HepG2 (cell line): ENCODE measurements at regions not wholly inside any gene's neighbourhood (a gene's known extent, or its start where the extent isn't known, plus 50 kb on each side); places are given as distances from the start of the nearest gene placed in this dataset.

Source experiments
- ATAC-seq: fragments of 200-7000 bp; cut with Tn5 transposase; 3 replicates; pipeline ENCODE4 v1.9.1; 2020; ENCODE audit warnings: mild to moderate bottlenecking, moderate library complexity
- BruUV-seq: library from RNA; stranded (reverse); fragments of 400-500 nt; replicated peaks from 2 replicates; lab custom pipeline; 2021; lab: Mats Ljungman, UMichigan
- CTCF ChIA-PET: fragments of 300-600 bp; formaldehyde crosslinking; extraction: SDS; loops from one replicate; lab custom pipeline; 2021; ENCODE audit warnings: low total read pairs, inconsistent platforms, low intra/inter-chr PET ratio; lab: Yijun Ruan, JAX
- POLR2A ChIA-PET: fragments of 350-600 bp; sonication (Branson Sonifier 250); formaldehyde crosslinking; loops from one replicate; lab custom pipeline; 2020; ENCODE audit warnings: antibody characterized with exemption, inconsistent platforms; lab: Yijun Ruan, JAX
- DNase-seq: peaks from one replicate; pipeline ENCODE4 v3.0.0-alpha.2; 2015; ENCODE audit warnings: low spot score
- FAIRE-seq: peaks from 3 replicates; lab custom pipeline; 2011; peaks lifted over from hg19 to GRCh38; lab: Jason Lieb, UNC
- H2AFZ ChIP-seq: one replicate; pipeline ENCODE4 v1.6.1; 2011; ENCODE audit warnings: low read length, inconsistent platforms
- H3K27ac ChIP-seq: fragments of 300-600 bp; 3 replicates; pipeline ENCODE4 v1.8.0; 2011; ENCODE audit warnings: mixed run types, mild to moderate bottlenecking, mixed read lengths, low read length, inconsistent platforms; ENCODE audit not compliant: insufficient read depth; ENCODE audit errors: extremely low read length
- H3K27me3 ChIP-seq, 2 experiments: fragments of 200-600 bp in 1 of 2; 2 replicates in 1 of 2; 3 replicates in 1 of 2; pipeline versions ENCODE4 v1.6.0 to v1.8.0; 2011; ENCODE audit warnings: low read length in 2 of 2, mild to moderate bottlenecking in 2 of 2, moderate library complexity in 2 of 2, inconsistent platforms in 1 of 2; ENCODE audit not compliant: insufficient read depth in 2 of 2, control insufficient read depth in 1 of 2
- H3K36me3 ChIP-seq, 2 experiments: fragments of 200-600 bp in 1 of 2; replicated peaks in 1 of 2; 2 replicates in 1 of 2; 3 replicates in 1 of 2; pipeline versions ENCODE4 v1.5.1 to v1.8.0; 2011; ENCODE audit warnings: low read length in 2 of 2, inconsistent platforms in 1 of 2; ENCODE audit not compliant: insufficient read depth in 2 of 2, control insufficient read depth in 1 of 2
- H3K4me1 ChIP-seq: 2 replicates; pipeline ENCODE4 v1.5.1; 2012; ENCODE audit warnings: low read length, inconsistent platforms; ENCODE audit not compliant: insufficient read depth
- H3K4me2 ChIP-seq: 2 replicates; pipeline ENCODE4 v1.6.0; 2011; ENCODE audit warnings: low read depth, low read length, inconsistent platforms
- H3K4me3 ChIP-seq, 3 experiments: fragments of 200-600 bp in 1 of 3; sonication (generic), shearing (Covaris generic) in 1 of 3; replicated peaks in 1 of 3; 2 replicates each; pipeline ENCODE4 v1.5.1; 2011 to 2016; ENCODE audit warnings: low read length in 3 of 3, inconsistent platforms in 2 of 3, low read depth in 2 of 3, mild to moderate bottlenecking in 2 of 3, control low read depth in 1 of 3, mixed read lengths in 1 of 3; ENCODE audit not compliant: insufficient read depth in 1 of 3
- H3K79me2 ChIP-seq: one replicate; pipeline ENCODE4 v1.6.1; 2011; ENCODE audit warnings: low read length, inconsistent platforms; ENCODE audit not compliant: insufficient read depth
- H3K9ac ChIP-seq: 2 replicates; pipeline ENCODE4 v1.6.0; 2011; ENCODE audit warnings: mild to moderate bottlenecking, low read depth, low read length, inconsistent platforms; ENCODE audit not compliant: insufficient read depth
- H3K9me3 ChIP-seq: 2 replicates; pipeline ENCODE4 v1.5.1; 2012; ENCODE audit warnings: mild to moderate bottlenecking, low read length
- H4K20me1 ChIP-seq: 2 replicates; pipeline ENCODE4 v1.6.0; 2011; ENCODE audit warnings: inconsistent platforms, mild to moderate bottlenecking, low read length, moderate library complexity; ENCODE audit not compliant: insufficient read depth
- AHDC1 ChIP-seq: sonication (generic); formaldehyde crosslinking; IDR thresholded peaks from 2 replicates; pipeline ENCODE4 v1.5.1; 2020; ENCODE audit warnings: mild to moderate bottlenecking, missing genetic modification reagents, borderline replicate concordance
- EEA1 ChIP-seq: sonication (generic); formaldehyde crosslinking; IDR thresholded peaks from 2 replicates; pipeline ENCODE4 v1.5.1; 2020; ENCODE audit warnings: mild to moderate bottlenecking, missing genetic modification reagents, borderline replicate concordance
- EP300 ChIP-seq, 3 experiments: sonication (generic) in 1 of 3; formaldehyde crosslinking in 1 of 3; IDR thresholded peaks; 2 replicates each; pipeline versions ENCODE4 v1.5.1 to v1.6.1; 2011 to 2020; ENCODE audit warnings: low read depth in 2 of 3, low read length in 2 of 3, borderline replicate concordance in 1 of 3, improper control_type of control experiment in 1 of 3, mild to moderate bottlenecking in 1 of 3, missing genetic modification reagents in 1 of 3, moderate library complexity in 1 of 3
- GLMP ChIP-seq: sonication (generic); formaldehyde crosslinking; IDR thresholded peaks from 2 replicates; pipeline ENCODE4 v1.9.0; 2021; ENCODE audit warnings: missing genetic modification reagents, mild to moderate bottlenecking, borderline replicate concordance
- MEF2D ChIP-seq: sonication (generic); formaldehyde crosslinking; IDR thresholded peaks from 2 replicates; pipeline ENCODE4 v1.5.1; 2020; ENCODE audit warnings: mild to moderate bottlenecking, missing genetic modification reagents
- MEIS1 ChIP-seq: sonication (generic); formaldehyde crosslinking; IDR thresholded peaks from 2 replicates; pipeline ENCODE4 v1.9.0; 2021; ENCODE audit warnings: mild to moderate bottlenecking, missing genetic modification reagents, moderate library complexity, borderline replicate concordance
- PPARG ChIP-seq: conservative IDR thresholded peaks from 2 replicates; pipeline ENCODE4 v1.6.1; 2016; ENCODE audit warnings: missing biosample characterization, missing genetic modification reagents
- ZNF275 ChIP-seq: sonication (generic); formaldehyde crosslinking; IDR thresholded peaks from 2 replicates; pipeline ENCODE4 v1.8.0; 2022; ENCODE audit warnings: missing genetic modification reagents, mild to moderate bottlenecking, inconsistent platforms, borderline replicate concordance
- ZSCAN29 ChIP-seq: sonication (generic); formaldehyde crosslinking; conservative IDR thresholded peaks from 2 replicates; pipeline ENCODE4 v1.4.0; 2020; ENCODE audit warnings: mild to moderate bottlenecking, missing genetic modification reagents
- WGBS: methylation state at CpG from one replicate; pipeline ENCODE4 v1.1.6; 2017; ENCODE audit warnings: low lambda C conversion rate; 5-methylcytosine and 5-hydroxymethylcytosine counted together
- in situ Hi-C: cut with HindIII; loops from 2 replicates; pipeline ENCODE4 v1.10.0; 2017; ENCODE audit warnings: low pct_unique_long_range_greater_than_20kb; ENCODE audit not compliant: extremely low pct_ligation_motif_present
- intact Hi-C: fragments of 100-400 bp; cut with micrococcal nuclease; formaldehyde crosslinking; loops from one replicate; pipeline ENCODE4 v1.10.0; 2022; ENCODE audit not compliant: unreplicated experiment
- TF ChIP-seq, protein P1 (sequence below): sonication (generic); formaldehyde crosslinking; IDR thresholded peaks from 2 replicates; pipeline ENCODE4 v1.5.0; 2020; ENCODE audit warnings: mild to moderate bottlenecking, low read depth, missing genetic modification reagents, borderline replicate concordance
- TF ChIP-seq, protein P2 (sequence below): sonication (generic); formaldehyde crosslinking; IDR thresholded peaks from 2 replicates; pipeline ENCODE4 v1.9.0; 2022; ENCODE audit warnings: low read depth, missing genetic modification reagents

DNA sequence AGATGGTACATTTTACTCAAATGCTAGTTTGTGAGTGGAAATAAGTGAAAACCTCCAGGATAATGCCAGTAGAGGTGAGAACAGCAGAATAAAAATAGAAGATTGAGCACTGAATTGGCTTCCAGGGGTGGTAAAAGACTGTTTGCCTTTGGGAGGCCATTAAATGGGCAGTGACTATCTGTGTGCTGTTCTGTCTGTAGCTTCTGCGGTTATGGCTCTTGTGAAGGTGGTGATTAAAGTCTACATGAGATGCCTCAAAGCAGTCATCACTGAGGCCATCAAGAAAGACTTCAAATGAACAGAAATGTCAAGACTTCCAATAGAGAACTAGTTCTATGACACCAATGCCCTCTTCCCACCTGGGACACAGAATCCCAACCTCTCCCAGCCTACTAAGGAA lies 108.8 kb downstream of the EFHB start (continued):
- TF ChIP-seq ZNF275 (CRISPR knock-in tag) (no peak), GLMP (CRISPR knock-in tag) (no peak)

DNA sequence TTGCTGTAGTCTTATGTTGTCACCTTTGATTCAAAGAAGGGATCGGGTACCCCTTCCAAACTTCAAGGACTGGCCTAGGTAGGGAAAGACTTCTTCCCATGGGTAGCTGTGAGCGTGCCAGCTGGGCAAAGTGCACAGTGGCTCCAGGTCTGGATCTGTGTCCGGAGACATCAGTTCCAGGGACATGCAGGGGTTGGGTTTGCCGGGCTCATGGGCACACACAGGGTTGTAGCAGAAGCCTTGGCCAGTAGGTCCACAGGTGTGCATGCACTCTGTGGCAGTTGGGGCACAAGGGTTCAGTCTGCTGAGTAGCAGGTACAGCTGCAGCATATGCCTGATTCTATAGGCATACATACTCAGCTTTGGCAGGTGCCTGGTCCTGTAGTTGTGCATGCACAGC lies 111.2 kb downstream of the EFHB start:
- no peaks in the 10 kb centered on the region for H3K79me2 ChIP-seq
- H3K27me3 ChIP-seq, result no peaks in the 10 kb centered on the region
- in situ Hi-C loops (no loop called here), intact Hi-C loops (no loop called here)
- H3K9me3 ChIP-seq, result peaks cover 11% of the 10 kb centered on the region; the same call in 1 of the 2 replicates
- no peaks in the 10 kb centered on the region for H3K36me3 ChIP-seq
- DNase-seq, result no peak
- no peak overlapping the region for H3K9ac ChIP-seq
- POLR2A ChIA-PET, result no interaction called here
- no peaks in the 10 kb centered on the region for H4K20me1 ChIP-seq
- CTCF ChIA-PET, result no interaction called here
- no peak overlapping the region for H2AFZ ChIP-seq
- no peaks in the 10 kb centered on the region for H3K4me1 ChIP-seq
- BruUV-seq, result no TSS peak
- H3K4me3 ChIP-seq, result no peak overlapping the region
- no peak for FAIRE-seq
- no peak overlapping the region for H3K4me2 ChIP-seq
- H3K27ac ChIP-seq, result no peak overlapping the region
- 4% methylated on average over 4 of the region's 4 CpGs for WGBS
- no peak for ATAC-seq
- TF ChIP-seq EEA1 (no peak), MEF2D (CRISPR knock-in tag) (no peak), PPARG (CRISPR knock-in tag) (no peak), EP300 (IDR thresholded peaks at IDR 0.05; ENCODE audit: low read depth in 2 of 2, low read length in 2 of 2) (no peak), EP300 (CRISPR knock-in tag; IDR thresholded peaks at IDR 0.05; ENCODE audit: borderline replicate concordance) (no peak), MEIS1 (no peak), AHDC1 (no peak), ZSCAN29 (CRISPR knock-in tag) (no peak)
- TF ChIP-seq, protein P1, sequence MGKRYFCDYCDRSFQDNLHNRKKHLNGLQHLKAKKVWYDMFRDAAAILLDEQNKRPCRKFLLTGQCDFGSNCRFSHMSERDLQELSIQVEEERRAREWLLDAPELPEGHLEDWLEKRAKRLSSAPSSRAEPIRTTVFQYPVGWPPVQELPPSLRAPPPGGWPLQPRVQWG, result no peak
- TF ChIP-seq, protein P2, sequence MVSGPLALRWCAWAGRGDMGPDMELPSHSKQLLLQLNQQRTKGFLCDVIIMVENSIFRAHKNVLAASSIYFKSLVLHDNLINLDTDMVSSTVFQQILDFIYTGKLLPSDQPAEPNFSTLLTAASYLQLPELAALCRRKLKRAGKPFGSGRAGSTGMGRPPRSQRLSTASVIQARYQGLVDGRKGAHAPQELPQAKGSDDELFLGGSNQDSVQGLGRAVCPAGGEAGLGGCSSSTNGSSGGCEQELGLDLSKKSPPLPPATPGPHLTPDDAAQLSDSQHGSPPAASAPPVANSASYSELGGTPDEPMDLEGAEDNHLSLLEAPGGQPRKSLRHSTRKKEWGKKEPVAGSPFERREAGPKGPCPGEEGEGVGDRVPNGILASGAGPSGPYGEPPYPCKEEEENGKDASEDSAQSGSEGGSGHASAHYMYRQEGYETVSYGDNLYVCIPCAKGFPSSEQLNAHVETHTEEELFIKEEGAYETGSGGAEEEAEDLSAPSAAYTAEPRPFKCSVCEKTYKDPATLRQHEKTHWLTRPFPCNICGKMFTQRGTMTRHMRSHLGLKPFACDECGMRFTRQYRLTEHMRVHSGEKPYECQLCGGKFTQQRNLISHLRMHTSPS (CRISPR knock-in tag), result no peak
